CD8-positive, alpha-beta memory T cell (primary cell): ENCODE measurements at regions not wholly inside any gene's neighbourhood (a gene's known extent, or its start where the extent isn't known, plus 50 kb on each side); places are given as distances from the start of the nearest gene placed in this dataset.
A peak's percentile ranks its signal among the peaks of the same experiment; 100 is the strongest.

Experiments
- CTCF ChIA-PET: fragments of 350-600 bp; sonication (Branson Sonifier 250); formaldehyde crosslinking; loops from one replicate; lab custom pipeline; 2021; ENCODE audit warnings: antibody characterized with exemption; lab: Charles Lee
- POLR2A ChIA-PET: fragments of 350-600 bp; sonication (Branson Sonifier 250); formaldehyde crosslinking; loops from one replicate; lab custom pipeline; 2021; ENCODE audit warnings: antibody characterized with exemption; lab: Charles Lee
- DNase-seq, 5 donors: peaks; one replicate each; pipeline versions ENCODE4 v3.0.0 to v3.0.0-alpha.2; 2020 to 2022; ENCODE audit warnings: mixed read lengths in 1 of 5
- H3K27ac ChIP-seq: one replicate; pipeline ENCODE4 v1.7.0; 2013; ENCODE audit warnings: low read depth, mild to moderate bottlenecking, low read length, moderate library complexity
- H3K27me3 ChIP-seq: 2 replicates; pipeline ENCODE4 v1.7.0; 2013; ENCODE audit warnings: low read length, mild to moderate bottlenecking; ENCODE audit not compliant: insufficient read depth, poor library complexity, severe bottlenecking
- H3K36me3 ChIP-seq: 2 replicates; pipeline ENCODE4 v1.7.0; 2013; ENCODE audit warnings: mild to moderate bottlenecking, low read length, moderate library complexity; ENCODE audit not compliant: insufficient read depth
- H3K4me1 ChIP-seq: 2 replicates; pipeline ENCODE4 v1.7.0; 2013; ENCODE audit warnings: mild to moderate bottlenecking, low read length, moderate library complexity; ENCODE audit not compliant: insufficient read depth
- H3K4me3 ChIP-seq: 2 replicates; pipeline ENCODE4 v1.7.0; 2013; ENCODE audit warnings: mild to moderate bottlenecking, low read length
- H3K9me3 ChIP-seq: 2 replicates; pipeline ENCODE4 v1.7.0; 2013; ENCODE audit warnings: mild to moderate bottlenecking, low read length
- H3K27ac Mint-ChIP-seq, 8 donors: one replicate each; pipeline ENCODE4 v1.8.0; 2020 to 2021; ENCODE audit warnings: mixed read lengths in 8 of 8, mild to moderate bottlenecking in 6 of 8, inconsistent platforms in 3 of 8, moderate library complexity in 3 of 8
- H3K27me3 Mint-ChIP-seq, 2 donors: one replicate each; pipeline ENCODE4 v1.8.0; 2020 to 2021; ENCODE audit warnings: mixed read lengths in 2 of 2, mild to moderate bottlenecking in 1 of 2, moderate library complexity in 1 of 2
- H3K36me3 Mint-ChIP-seq, 3 donors: one replicate each; pipeline ENCODE4 v1.8.0; 2020 to 2021; ENCODE audit warnings: mixed read lengths in 3 of 3, inconsistent platforms in 1 of 3, mild to moderate bottlenecking in 1 of 3
- H3K4me1 Mint-ChIP-seq, 3 donors: one replicate each; pipeline ENCODE4 v1.8.0; 2020 to 2021; ENCODE audit warnings: mixed read lengths in 3 of 3, inconsistent platforms in 1 of 3, mild to moderate bottlenecking in 1 of 3
- H3K4me3 Mint-ChIP-seq, 7 donors: one replicate each; pipeline ENCODE4 v1.8.0; 2020 to 2021; ENCODE audit warnings: mixed read lengths in 7 of 7, mild to moderate bottlenecking in 6 of 7, moderate library complexity in 4 of 7, inconsistent platforms in 2 of 7
- H3K9me3 Mint-ChIP-seq, 5 donors: one replicate each; pipeline ENCODE4 v1.8.0; 2020 to 2022; ENCODE audit warnings: mixed read lengths in 5 of 5, mild to moderate bottlenecking in 3 of 5, moderate library complexity in 2 of 5, inconsistent platforms in 1 of 5

GRCh38 chr12:98456041-98456440, 59.3 kb upstream of the TMPO start:
- H3K27me3 ChIP-seq: peaks cover 11% of the 10 kb centered on the region
- no peaks in the 10 kb centered on the region for H3K4me1 ChIP-seq
- Mint-ChIP-seq H3K4me3 (peak overlapping the region in 2 of 7 donors; percentile 47 to 64), H3K9me3 (peaks cover 0 to 2% (median 0%) of the 10 kb centered on the region in 5 donors), H3K4me1 (peaks cover 5 to 8% (median 8%) of the 10 kb centered on the region in 3 donors), H3K27me3 (peaks cover 25 to 40% of the 10 kb centered on the region in 2 donors), H3K27ac (no peak overlapping the region), H3K36me3 (peaks cover 0 to 11% (median 0%) of the 10 kb centered on the region in 3 donors)
- ChIA-PET POLR2A (no interaction called here), CTCF (no interaction called here)
- DNase-seq: no peak
- no peak overlapping the region for H3K4me3 ChIP-seq
- no peaks in the 10 kb centered on the region for H3K36me3 ChIP-seq
- no peaks in the 10 kb centered on the region for H3K9me3 ChIP-seq
- H3K27ac ChIP-seq: no peak overlapping the region

- Histone ChIP-seq H3K27ac (no peak overlapping the region), H3K27me3 (peaks cover 11% of the 10 kb centered on the region), H3K36me3 (no peaks in the 10 kb centered on the region), H3K9me3 (no peaks in the 10 kb centered on the region), H3K4me3 (no peak overlapping the region), H3K4me1 (no peaks in the 10 kb centered on the region)
- Mint-ChIP-seq H3K9me3 (no peaks in the 10 kb centered on the region), H3K27ac (peak overlapping the region in 1 of 8 donors; percentile 70), H3K4me3 (peak overlapping the region in 6 of 7 donors; percentile 30 to 74 (median 52)), H3K4me1 (peaks cover 5 to 8% (median 8%) of the 10 kb centered on the region in 3 donors), H3K36me3 (peaks cover 0 to 11% (median 0%) of the 10 kb centered on the region in 3 donors), H3K27me3 (peaks cover 21 to 36% of the 10 kb centered on the region in 2 donors)
- no peak for DNase-seq
- CTCF ChIA-PET: no interaction called here
- POLR2A ChIA-PET: no interaction called here
These were observed 58.5 kb upstream of the TMPO start for GRCh38 chr12:98456576-98457573.

GRCh38 chr12:98464190-98464589, 51.2 kb upstream of the TMPO start:
- Histone ChIP-seq H3K4me3 (no peak overlapping the region), H3K36me3 (no peaks in the 10 kb centered on the region), H3K27me3 (no peaks in the 10 kb centered on the region), H3K27ac (no peak overlapping the region), H3K4me1 (no peaks in the 10 kb centered on the region), H3K9me3 (no peaks in the 10 kb centered on the region)
- H3K9me3 Mint-ChIP-seq: no peaks in the 10 kb centered on the region
- no peak overlapping the region for H3K27ac Mint-ChIP-seq
- peaks cover 0 to 19% (median 2%) of the 10 kb centered on the region in 3 donors for H3K4me1 Mint-ChIP-seq
- no peak overlapping the region for H3K4me3 Mint-ChIP-seq
- no peak for DNase-seq
- H3K27me3 Mint-ChIP-seq: peaks cover 4 to 8% of the 10 kb centered on the region in 2 donors
- H3K36me3 Mint-ChIP-seq: no peaks in the 10 kb centered on the region
- ChIA-PET POLR2A (no interaction called here), CTCF (no interaction called here)

- Histone ChIP-seq H3K27me3 (no peaks in the 10 kb centered on the region), H3K4me3 (no peak overlapping the region), H3K9me3 (no peaks in the 10 kb centered on the region), H3K27ac (no peak overlapping the region), H3K4me1 (no peaks in the 10 kb centered on the region), H3K36me3 (no peaks in the 10 kb centered on the region)
- DNase-seq: no peak
- CTCF ChIA-PET: no interaction called here
- Mint-ChIP-seq H3K4me1 (peaks cover 0 to 19% (median 2%) of the 10 kb centered on the region in 3 donors), H3K27me3 (peaks cover 4 to 9% of the 10 kb centered on the region in 2 donors), H3K9me3 (no peaks in the 10 kb centered on the region), H3K4me3 (no peak overlapping the region), H3K36me3 (no peaks in the 10 kb centered on the region), H3K27ac (no peak overlapping the region)
- POLR2A ChIA-PET: no interaction called here
These were observed 49.9 kb upstream of the TMPO start for GRCh38 chr12:98465505-98465904.
